Cardiac septum (tissue), 1 donor: ENCODE measurements at regions not wholly inside any gene's neighbourhood (a gene's known extent, or its start where the extent isn't known, plus 50 kb on each side); places are given as distances from the start of the nearest gene placed in this dataset.
"Not testable (repeated sequence)": the region's sequence is repeated elsewhere in the genome, so short reads cannot be mapped to it uniquely, and the experiment has no call there.

ENCODE experiments used
- DNase-seq: peaks from one replicate; pipeline ENCODE4 v3.0.0-alpha.2; 2020; ENCODE audit warnings: low spot score
- intact Hi-C: fragments of 100-400 bp; cut with DNase I; formaldehyde crosslinking; loops from one replicate; pipeline ENCODE4 v1.14.0; 2022
- donor health status: DM: no; HTN: no; CAD: no.

- DNase-seq, intact Hi-C loops: not testable (repeated sequence)
Measured at GRCh38 chr5:93682471-93683404, 58.7 kb downstream of the POU5F2 start.

- no peak for DNase-seq
- intact Hi-C loops: no loop called here
Measured at GRCh38 chr5:93681432-93681831, 60.0 kb downstream of the POU5F2 start.

DNA sequence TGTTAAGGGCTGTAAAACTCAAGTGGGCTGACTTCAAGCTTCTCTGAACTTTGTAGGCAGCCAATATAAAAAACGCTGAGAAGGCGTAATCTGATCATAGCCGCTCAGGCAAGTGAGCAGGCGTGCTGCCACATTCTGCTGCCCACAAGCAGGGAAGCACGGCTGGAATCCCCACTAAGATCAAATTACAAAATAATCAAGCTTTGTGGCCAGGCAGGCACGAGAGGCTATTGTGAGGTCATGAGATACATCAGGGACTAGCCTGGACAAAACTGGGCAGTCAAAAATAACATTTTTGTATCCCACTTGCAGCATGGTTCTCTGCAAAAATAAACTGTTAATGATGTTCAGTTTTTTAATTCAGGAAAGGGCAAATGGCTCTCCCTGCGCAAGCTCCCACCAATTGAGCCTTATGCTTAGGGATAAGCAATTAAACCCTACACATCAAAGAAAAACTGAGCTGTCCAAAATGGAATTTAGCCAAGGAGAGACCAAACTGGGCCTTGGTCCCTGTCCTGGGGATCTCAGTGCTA, 64.0 kb downstream of the POU5F2 start:
- peak; percentile 74 for DNase-seq

DNA sequence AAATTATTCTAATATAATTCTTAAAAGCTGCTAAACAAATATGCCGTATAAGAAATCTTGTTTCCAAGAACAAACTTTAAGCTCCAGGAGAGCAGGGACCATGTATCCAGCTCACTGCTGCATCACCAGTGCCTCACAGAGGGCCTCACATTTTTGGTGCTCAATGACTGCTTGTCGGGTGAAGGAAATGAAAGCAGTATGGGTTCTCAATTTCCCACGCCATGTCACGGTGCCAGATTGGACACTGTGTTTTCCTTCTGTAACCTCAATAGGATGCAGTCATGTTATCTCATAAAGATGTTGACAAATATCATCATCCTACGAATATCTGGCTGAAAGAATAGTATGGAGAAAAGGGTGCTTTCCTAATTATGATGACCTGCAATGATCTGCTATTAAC, 64.7 kb downstream of the POU5F2 start:
- intact Hi-C loops: no loop called here
- no peak for DNase-seq

More for the DNA sequence above, 64.0 kb downstream of the POU5F2 start:
- intact Hi-C loops: no loop called here

DNA sequence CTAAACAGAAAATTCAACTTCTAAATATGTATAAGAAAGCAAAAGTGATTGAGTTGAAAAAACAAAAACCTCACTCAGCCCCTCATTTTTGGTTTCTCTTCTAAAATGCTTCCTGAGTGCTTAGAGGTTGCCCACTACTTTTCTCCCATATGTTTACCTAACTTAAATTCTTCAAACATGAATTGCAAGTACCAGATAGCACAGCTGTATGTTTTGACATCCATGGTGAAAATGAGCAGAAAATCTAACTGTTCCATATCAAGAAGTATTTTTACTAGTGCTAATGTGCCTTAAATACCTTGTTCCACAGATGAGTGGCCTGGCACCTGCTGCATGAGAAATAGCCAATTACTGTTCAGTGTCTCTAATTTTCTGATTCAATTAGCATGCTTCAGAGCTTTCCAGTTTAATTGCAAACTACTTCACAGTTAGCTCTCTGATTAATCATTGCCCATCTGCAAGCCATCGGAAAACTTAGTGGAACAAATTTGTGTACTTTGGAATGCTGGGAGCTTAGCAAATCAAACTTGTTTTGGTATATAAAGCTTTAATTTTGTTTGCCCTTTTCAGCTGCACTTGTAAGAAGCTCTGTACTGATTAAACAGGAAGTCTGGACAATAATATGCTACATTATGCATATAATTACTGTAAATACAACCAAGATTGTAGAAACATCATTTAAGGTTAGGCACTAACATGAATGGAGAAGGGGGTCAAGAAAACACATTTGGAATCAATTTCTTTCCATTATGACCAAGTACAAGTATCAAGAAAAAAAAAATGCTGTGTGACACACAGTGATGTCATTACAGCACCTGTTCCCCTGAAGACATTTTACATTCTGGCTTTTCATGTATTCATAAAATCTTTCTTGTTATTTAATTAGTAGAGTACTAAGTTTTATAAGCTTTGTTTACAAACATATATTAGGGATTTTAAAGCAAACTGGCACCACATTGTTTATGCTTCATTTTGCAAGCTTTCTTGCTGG, 65.6 kb downstream of the POU5F2 start:
- intact Hi-C loops: no loop called here
- DNase-seq: no peak

DNA sequence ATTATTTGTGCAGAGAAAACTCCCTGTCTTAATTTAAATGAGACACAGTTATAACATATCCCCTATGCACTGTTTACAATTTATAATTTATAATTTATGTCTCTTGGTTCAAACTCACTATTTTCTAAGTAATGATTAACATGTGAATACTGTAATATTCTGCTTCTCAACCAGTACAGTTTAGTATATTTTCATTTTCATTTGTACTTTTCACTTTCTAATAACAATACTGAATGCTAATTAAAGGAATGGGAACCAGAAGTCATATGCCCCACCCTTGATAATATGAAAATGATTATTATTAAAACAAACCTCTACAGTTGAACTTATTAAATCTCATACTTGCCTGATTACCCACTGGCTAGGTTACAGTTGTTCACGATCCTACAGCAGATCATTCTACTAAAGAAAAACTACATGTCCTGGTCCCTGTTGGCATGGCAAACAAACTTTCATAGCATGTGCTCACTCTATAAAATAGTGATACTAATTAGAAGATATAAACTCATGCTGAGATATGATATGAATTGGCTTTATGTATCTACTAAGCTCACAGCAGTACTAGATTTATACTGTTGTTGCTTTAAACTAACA, 66.4 kb downstream of the POU5F2 start:
- DNase-seq: no peak
- intact Hi-C loops: no loop called here

DNA sequence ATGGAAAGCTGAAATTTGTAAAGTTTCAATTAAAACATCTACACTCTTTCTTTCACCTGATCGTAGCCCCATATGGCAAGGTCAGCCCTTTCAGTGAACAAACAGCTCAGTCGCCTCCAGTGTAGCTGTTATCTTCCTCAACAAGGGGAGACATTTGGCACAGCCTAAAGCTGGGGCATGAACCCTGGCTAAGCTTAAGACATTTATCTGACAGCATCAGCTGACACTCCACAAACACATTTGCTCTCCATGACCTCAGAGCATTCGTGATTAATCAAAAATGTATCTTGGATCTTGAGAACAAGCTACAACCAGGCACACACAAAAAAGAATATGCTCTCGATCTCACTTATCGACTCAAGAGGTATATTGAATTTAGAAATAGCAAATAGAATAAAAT, 67.3 kb downstream of the POU5F2 start:
- no peak for DNase-seq
- intact Hi-C loops: no loop called here

- DNase-seq: no peak
- intact Hi-C loops: no loop called here
Measured at GRCh38 chr5:93673316-93673954, 68.0 kb downstream of the POU5F2 start.

DNA sequence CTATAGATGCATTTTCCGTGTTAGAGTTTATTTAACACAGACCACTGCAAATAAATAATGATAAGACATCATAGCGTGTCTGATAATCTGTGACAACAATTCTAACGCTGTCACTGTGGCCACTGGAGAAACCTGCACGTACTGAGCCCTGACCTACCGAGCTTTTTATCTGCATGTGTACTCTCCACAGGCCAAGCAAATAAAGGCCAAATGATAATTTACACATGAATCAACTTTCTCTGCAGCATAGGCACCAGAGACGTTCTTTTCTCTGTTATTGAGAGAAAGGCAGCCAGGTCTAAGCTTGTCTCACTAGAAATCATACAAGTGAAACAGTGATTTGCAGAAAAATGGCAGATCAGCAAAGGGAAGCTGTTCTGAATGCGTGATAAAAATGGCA, 75.8 kb downstream of the POU5F2 start:
- intact Hi-C loops: no loop called here
- DNase-seq: no peak

DNA sequence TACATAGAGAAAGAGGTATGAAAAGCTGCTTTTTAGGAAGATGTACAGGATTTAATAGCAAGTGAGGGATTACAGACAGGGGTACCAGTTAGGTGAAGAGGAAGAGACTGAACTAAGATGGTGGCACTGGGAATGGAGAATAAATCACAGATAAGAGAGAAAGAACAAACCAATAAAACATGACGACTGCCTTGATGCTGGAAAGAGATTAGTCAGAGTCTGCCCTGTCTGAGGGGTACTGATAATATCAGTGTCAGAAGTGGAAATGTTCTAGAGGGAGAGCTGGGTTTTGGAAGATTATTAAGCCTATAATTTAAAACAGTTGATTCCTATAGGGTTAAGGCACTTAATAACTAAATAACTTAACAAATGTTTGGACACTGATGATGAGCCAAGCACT, 77.7 kb downstream of the NR2F1 start:
- intact Hi-C loops: no loop called here

GRCh38 chr5:93658044-93658443, 75.0 kb downstream of the NR2F1 start:
- intact Hi-C loops: no loop called here
- no peak for DNase-seq

More for the DNA sequence above, 77.7 kb downstream of the NR2F1 start:
- DNase-seq: no peak

DNA sequence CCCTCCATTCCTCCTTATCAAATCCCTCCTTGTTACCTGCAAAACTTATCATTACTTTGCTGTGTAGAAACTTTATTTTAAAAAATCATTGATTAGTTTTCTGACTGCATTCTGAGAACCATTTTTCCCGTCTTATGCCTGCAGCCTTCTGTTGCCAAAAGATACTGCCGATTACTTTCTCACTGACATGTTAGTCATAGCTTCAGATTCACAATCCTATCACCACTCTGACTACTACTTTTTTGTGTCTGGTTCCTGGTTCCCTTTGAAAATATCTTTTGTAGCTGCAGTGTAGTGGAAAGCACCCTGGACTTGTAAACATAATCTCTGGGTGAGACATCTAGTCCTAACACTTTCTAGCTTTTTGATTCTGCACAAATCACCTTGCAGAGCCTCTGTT, 71.7 kb downstream of the NR2F1 start:
- DNase-seq: no peak
- intact Hi-C loops: no loop called here

- DNase-seq: no peak
- intact Hi-C loops: no loop called here
Measured at GRCh38 chr5:93653716-93654115, 70.7 kb downstream of the NR2F1 start.

GRCh38 chr5:93649234-93649900, 66.3 kb downstream of the NR2F1 start:
- DNase-seq: no peak
- intact Hi-C loops: no loop called here

- intact Hi-C loops: no loop called here
- DNase-seq: no peak
Measured at GRCh38 chr5:93644760-93645159, 61.7 kb downstream of the NR2F1 start.
